ENCODE measurements at regions not wholly inside any gene's neighbourhood (a gene's known extent, or its start where the extent isn't known, plus 50 kb on each side); places are given as distances from the start of the nearest gene placed in this dataset.
"Not testable (repeated sequence)": the region's sequence is repeated elsewhere in the genome, so short reads cannot be mapped to it uniquely, and the experiment has no call there.

DNA sequence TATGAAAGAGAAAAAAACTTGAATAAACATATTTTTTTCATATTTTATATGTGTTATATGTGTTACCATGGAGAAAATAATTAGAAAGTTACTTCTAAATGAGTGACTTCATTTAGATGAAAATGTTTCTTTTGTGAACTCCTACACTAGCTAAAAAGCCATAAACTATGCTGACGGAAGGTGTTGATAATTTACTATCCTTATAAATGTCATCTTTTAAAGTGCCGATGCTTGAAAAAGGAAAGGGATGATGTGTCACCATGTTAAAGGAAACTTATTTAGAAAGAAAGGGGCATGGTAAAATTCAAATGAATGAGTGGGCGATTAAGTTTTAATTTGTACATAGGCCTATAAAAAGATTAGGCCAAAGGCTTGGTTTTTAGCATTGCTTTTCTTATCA, 133.8 kb downstream of the SPRY1 start:
- Mint-ChIP-seq H3K4me1 (no peaks in the 10 kb centered on the region), H3K27me3 (no peaks in the 10 kb centered on the region), H3K27ac (no peak overlapping the region), H3K4me3 (no peak overlapping the region), H3K36me3 (ENCODE audit: low read depth) (no peaks in the 10 kb centered on the region), H3K9me3 (no peaks in the 10 kb centered on the region)
- no peak for DNase-seq
- CTCF ChIA-PET, result no interaction called here
- POLR2A ChIA-PET, result no interaction called here

DNA sequence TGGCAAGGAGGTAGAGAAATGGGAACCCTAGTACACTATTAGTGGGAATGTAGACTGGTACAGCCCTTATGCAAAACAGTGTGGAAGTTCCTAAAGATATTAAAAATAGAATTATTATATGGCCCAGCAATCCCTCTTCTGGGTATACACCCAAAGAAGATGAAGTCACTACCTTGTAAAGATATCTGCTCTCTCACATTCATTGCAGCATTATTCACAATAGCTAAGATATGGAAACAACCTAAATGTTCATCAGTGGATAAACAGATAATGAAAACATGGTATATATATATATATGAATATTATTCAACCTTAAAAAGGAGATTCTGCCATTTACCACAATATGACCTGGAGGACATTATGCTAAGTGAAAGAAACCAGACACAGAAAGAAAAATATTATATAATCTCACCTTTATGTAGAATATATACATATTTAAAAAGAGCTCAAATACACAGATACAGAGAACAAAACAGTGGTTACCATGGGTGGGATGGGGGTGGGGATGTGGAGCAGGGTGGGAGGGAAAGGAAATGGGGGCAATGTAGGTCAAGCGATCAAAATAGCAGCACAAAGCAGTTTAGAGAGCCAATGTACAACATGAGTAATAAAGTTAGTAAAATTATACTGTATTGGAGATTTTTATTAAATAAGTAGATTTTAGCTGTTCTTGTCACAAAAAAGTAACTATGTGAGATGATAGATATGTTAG, 138.6 kb downstream of the SPRY1 start:
- no peak overlapping the region for H3K27ac Mint-ChIP-seq
- CTCF ChIA-PET, result no interaction called here
- H3K9me3 Mint-ChIP-seq, result peaks cover 10% of the 10 kb centered on the region
- H3K36me3 Mint-ChIP-seq (ENCODE audit: low read depth), result no peaks in the 10 kb centered on the region
- DNase-seq, result no peak
- no peak overlapping the region for H3K4me3 Mint-ChIP-seq
- POLR2A ChIA-PET, result no interaction called here
- H3K4me1 Mint-ChIP-seq, result no peaks in the 10 kb centered on the region
- no peaks in the 10 kb centered on the region for H3K27me3 Mint-ChIP-seq

DNA sequence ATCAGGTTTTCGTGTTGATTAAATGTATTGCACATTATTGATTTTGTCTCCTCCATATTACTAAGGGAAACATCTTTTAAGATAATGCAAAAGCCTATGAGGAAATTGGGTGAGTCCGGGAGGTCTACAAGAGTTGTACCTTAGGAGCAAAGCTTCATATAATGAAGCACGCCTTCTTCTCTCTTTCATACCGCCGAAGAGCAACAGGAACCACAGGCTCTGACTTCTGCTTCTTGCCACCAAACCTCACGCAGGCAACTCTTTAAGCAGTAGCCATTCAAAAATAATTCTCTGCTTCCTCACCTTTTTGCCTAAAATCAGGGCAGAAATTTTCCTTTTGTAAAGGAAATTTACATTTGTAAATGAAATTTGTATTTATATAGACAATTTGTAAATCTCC, 139.6 kb downstream of the SPRY1 start:
- H3K36me3 Mint-ChIP-seq (ENCODE audit: low read depth), result no peaks in the 10 kb centered on the region
- CTCF ChIA-PET, result no interaction called here
- no peak overlapping the region for H3K4me3 Mint-ChIP-seq
- POLR2A ChIA-PET, result no interaction called here
- no peaks in the 10 kb centered on the region for H3K27me3 Mint-ChIP-seq
- DNase-seq, result no peak
- no peak overlapping the region for H3K27ac Mint-ChIP-seq
- no peaks in the 10 kb centered on the region for H3K4me1 Mint-ChIP-seq
- peaks cover 10% of the 10 kb centered on the region for H3K9me3 Mint-ChIP-seq

DNA sequence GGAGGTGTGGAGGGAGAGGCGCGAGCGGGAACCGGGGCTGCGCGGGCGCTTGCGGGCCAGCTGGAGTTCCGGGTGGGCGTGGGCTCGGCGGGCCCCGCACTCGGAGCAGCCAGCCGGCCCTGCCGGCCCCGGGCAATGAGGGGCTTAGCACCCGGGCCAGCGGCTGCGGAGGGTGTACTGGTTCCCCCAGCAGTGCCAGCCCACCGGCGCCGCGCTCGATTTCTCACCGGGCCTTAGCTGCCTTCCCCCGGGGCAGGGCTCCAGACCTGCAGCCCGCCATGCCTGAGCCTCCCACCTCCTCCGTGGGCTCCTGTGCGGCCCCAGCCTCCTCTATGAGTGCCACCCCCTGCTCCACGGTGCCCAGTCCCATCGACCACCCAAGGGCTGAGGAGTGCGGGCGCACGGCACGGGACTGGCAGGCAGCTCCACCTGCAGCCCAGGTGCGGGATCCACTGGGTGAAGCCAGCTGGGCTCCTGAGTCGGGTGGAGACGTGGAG, 141.4 kb downstream of the SPRY1 start:
- H3K27me3 Mint-ChIP-seq; H3K36me3 Mint-ChIP-seq (ENCODE audit: low read depth); CTCF ChIA-PET: not testable (repeated sequence)

DNA sequence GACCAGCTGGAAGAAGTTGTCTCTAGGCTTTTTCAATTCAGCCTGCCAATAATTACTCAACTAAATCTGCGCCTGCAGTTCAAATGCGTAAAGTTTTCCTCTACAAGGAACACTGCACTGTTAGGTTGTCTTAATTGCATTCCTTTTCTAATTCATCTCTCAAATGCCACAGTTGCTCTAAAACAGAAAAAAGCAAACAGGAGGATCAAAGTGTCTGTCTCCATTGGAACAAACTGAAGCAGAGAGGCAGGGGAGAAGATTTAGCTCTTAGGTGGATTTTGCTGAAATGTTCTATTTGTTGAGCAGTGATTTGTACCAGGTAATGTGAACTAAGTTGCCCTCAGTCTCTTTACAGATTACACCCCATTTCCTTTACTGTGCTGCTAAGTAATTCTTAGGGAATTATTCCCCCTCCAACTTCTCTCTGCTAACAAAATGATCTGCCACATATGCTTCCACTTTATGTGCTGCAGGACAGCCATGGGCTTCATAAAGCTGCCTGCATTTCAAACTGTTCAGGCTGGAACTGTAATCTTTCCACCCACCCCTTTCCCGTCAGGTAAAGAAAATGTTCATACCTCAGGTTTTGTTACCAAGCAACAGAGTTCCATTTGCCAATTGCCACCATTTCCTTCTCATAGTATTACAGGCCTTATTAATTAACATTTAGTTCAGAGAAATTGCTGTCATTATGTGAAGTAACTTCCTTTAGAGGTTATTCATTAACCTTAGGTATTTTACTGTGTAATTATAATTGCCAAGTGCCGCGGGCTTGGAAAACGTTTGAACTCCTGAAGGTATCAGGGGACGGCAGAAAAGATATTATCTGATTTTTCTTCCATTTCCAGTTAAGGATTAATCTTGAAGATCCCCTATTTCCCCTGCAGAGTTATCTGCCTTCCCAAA, 149.3 kb downstream of the SPRY1 start:
- Mint-ChIP-seq H3K27ac (no peak overlapping the region), H3K4me3 (no peak overlapping the region), H3K36me3 (ENCODE audit: low read depth) (peaks cover 2% of the 10 kb centered on the region), H3K4me1 (no peaks in the 10 kb centered on the region), H3K9me3 (peaks cover 5% of the 10 kb centered on the region), H3K27me3 (no peaks in the 10 kb centered on the region)
- no peak for DNase-seq
- CTCF ChIA-PET, result no interaction called here
- POLR2A ChIA-PET, result no interaction called here

More for the DNA sequence above, 141.4 kb downstream of the SPRY1 start:
- H3K4me3 Mint-ChIP-seq, H3K9me3 Mint-ChIP-seq, POLR2A ChIA-PET, H3K27ac Mint-ChIP-seq, DNase-seq, H3K4me1 Mint-ChIP-seq: not testable (repeated sequence)

DNA sequence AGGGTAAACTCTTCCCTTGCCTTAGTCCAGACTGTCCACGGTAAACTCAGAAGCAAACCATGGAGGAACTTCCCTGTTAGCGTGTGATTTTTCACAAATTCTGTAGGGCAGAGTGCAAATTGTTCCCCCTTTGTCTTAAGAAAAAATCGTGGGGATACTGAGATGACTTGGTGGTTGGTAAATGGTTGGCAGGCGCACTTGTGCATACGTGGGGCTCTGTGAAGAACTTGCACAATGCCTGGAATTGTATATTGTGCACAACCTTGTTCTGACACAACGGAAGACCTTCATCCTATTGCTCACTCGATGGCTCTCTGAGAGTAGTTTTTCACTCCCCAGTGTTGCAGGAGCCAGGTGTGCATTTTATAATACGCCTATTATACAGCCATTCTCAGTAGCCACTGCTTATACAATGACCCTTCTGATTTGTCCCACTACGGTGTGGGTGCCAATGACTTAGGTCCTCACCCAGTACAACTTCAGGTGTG, 150.0 kb downstream of the SPRY1 start:
- no peaks in the 10 kb centered on the region for H3K4me1 Mint-ChIP-seq
- peaks cover 2% of the 10 kb centered on the region for H3K36me3 Mint-ChIP-seq (ENCODE audit: low read depth)
- ChIA-PET CTCF (no interaction called here), POLR2A (no interaction called here)
- H3K27me3 Mint-ChIP-seq, result no peaks in the 10 kb centered on the region
- no peak overlapping the region for H3K27ac Mint-ChIP-seq
- DNase-seq, result no peak
- H3K9me3 Mint-ChIP-seq, result peaks cover 5% of the 10 kb centered on the region
- no peak overlapping the region for H3K4me3 Mint-ChIP-seq

DNA sequence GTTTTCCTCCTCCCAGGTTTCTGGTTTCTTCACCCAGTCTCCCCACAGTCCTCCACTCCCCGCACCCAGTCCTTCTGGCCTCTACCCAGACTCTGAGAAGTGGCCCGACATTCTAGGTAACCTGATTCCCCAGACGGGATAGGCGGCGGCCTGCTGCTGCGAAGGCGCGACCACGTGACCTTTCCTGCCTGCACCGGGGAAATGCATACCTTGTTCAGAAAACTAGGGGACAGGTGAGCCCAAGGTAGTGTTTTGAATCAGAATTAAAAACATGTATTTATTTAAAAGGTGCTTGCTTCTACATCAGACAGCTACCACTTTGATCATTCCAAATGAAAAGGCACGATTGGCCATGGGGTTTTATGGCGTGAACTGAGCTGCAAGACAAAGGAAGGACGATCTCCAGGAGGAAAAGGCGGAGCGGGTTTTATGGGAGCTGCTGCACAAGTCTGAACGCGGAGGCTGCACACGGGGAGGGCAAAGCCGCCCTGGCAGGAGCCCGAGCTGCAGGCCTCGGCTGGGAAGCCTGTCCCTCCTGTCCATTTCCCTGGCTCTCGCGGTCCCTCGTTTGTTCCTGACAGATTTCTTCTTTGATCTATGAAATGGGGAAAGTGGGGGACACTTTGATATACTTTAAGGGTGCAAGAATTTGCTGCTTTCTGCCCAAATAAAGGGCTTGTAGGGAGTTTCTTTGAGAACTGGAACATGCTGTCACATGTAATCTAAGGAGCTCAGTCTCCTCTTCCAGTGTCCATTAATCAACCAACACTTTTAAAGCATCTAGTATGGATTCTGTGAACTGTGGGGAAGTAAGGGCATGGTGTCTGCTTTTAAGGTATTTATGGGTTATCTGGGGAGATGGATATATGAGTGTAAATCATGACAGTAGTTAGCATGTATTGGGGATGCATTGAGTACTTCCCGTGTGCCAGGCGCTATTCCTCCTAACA, 150.9 kb downstream of the SPRY1 start:
- Mint-ChIP-seq H3K9me3 (peaks cover 5% of the 10 kb centered on the region), H3K27me3 (no peaks in the 10 kb centered on the region), H3K4me3 (no peak overlapping the region), H3K27ac (no peak overlapping the region), H3K36me3 (ENCODE audit: low read depth) (peaks cover 2% of the 10 kb centered on the region), H3K4me1 (no peaks in the 10 kb centered on the region)
- no peak for DNase-seq
- ChIA-PET POLR2A (no interaction called here), CTCF (no interaction called here)

DNA sequence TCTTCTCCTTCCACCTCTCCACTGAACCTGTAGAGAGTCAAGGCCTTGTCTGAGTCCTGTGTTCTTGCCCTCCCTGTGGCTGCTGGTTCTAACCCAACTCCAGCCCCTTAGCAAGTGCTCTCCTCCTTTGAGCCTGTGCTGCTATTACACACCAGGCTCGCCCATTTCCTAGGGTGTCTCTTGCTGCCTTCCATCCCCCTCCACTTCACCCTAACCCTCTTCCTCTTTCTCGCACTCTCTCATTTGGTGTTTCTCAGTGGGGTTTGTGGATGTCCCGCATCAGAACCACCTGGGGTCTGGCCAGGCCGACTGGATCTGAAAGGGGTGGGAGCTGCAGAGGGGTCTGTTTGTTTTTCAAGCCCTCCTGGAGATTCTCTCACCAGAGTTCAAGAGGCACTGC, 156.7 kb downstream of the SPRY1 start:
- Mint-ChIP-seq H3K4me3 (no peak overlapping the region), H3K27ac (no peak overlapping the region), H3K4me1 (no peaks in the 10 kb centered on the region), H3K9me3 (peaks cover 5% of the 10 kb centered on the region), H3K36me3 (ENCODE audit: low read depth) (peaks cover 2% of the 10 kb centered on the region), H3K27me3 (no peaks in the 10 kb centered on the region)
- DNase-seq, result no peak
- POLR2A ChIA-PET, result no interaction called here
- CTCF ChIA-PET, result interaction anchor here (0.6 kb wide), 1 partner anchor 143 kb away, joined by 3 read pairs; no protein-coding TSS in a partner anchor

DNA sequence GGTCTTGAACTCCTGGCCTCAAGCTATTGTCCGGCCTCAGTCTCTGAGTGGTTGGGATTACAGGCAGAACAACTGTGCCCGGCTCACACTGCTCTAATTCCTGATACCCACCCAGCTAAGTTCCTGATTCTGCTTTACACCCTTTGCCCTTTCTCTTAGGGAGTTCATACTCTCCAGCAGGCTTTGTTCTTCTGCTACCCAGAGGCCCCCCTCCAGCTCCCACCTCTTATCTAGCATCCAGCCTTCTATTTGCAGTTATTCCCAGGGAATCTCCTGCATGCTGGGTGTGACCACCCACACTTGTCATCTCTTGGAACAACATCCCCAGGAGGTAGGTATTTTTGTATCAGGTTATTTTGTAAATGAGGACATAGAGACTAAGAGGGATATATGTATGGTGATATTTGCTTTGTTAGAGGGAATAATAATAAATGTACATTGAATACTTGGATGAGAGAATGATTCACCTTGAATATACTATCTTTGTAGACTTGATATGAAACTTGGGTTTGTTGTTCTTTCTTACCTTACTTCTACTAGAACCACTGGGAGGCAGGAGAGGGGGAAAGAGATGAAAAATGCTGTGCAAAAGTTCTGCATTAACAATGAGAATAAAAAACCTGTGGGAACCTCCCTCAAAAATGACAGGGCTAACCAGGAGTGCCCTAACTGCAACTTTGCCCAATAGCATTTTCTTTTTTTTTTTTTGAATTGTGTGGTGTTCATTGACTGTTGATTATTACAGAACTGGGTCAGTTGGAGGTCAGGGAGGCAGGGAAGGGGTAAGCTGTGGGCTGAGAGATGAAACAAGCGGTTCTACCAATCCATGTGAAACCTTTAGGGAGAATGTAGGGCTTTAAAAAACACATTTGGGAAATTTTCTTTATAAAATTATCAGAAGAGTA, 157.4 kb downstream of the SPRY1 start:
- H3K27ac Mint-ChIP-seq, result no peak overlapping the region
- H3K4me1 Mint-ChIP-seq, result no peaks in the 10 kb centered on the region
- CTCF ChIA-PET, result interaction anchor here (0.6 to 1.7 kb wide), 2 partner anchors 10 to 144 kb away, joined by 3 to 6 read pairs; no protein-coding TSS in a partner anchor
- POLR2A ChIA-PET, result no interaction called here
- no peak for DNase-seq
- H3K27me3 Mint-ChIP-seq, result peaks cover under 1% of the 10 kb centered on the region
- no peak overlapping the region for H3K4me3 Mint-ChIP-seq
- peaks cover 5% of the 10 kb centered on the region for H3K9me3 Mint-ChIP-seq
- peaks cover 2% of the 10 kb centered on the region for H3K36me3 Mint-ChIP-seq (ENCODE audit: low read depth)

DNA sequence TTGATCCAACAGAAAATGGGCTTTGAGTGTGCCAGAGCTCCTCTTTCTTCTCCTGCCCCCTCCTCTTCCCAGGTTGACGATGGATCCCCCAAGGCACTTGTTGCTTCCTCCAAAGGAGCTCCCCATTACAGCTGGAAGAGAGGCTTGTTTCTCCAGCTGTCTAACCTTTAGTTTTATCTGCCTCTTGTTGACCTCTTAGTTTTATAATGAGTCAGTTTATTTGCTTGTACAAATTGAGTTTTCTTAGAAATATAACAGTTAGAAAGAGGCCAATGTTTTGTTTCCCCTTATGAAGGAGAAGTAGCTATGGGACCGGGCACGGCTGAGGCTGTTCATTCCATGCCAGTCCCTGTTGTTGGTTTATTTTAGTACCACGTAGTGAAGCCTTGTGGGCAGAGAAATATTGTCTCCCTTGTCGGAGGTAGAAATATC, 158.2 kb downstream of the SPRY1 start:
- Mint-ChIP-seq H3K4me3 (no peak overlapping the region), H3K27me3 (peaks cover 2% of the 10 kb centered on the region), H3K27ac (no peak overlapping the region), H3K9me3 (peaks cover under 1% of the 10 kb centered on the region), H3K36me3 (ENCODE audit: low read depth) (peaks cover under 1% of the 10 kb centered on the region), H3K4me1 (no peaks in the 10 kb centered on the region)
- CTCF ChIA-PET, result interaction anchor here (1.7 kb wide), 1 partner anchor 9 kb away, joined by 6 read pairs; no protein-coding TSS in a partner anchor
- POLR2A ChIA-PET, result no interaction called here
- no peak for DNase-seq

DNA sequence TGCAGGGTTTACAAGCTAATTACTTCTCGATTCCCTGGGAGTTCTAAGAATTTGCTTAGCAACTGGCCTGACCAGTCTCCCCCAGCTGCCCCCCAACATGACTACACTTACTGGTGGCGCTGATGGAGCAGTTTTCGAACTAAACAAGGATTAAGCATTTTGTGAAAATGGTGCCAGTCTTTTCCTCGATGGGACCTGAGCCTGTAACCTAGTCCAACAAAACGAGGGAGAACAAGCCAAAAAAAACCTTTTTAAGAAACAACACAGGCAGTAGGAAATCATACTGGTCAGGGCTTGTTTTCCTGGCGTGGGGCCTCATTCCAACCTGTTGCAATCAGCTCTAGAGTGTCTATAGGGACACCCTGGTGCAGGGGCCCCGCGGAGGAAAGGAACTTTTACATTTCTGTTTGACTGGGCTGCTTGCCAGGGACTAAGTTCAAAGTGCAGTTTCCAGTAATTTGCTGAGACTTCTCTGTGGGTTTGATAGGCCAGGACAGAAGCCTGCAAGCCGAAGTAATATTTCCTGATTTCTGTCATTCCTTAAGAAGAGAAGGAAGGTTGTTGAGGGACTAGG, 158.7 kb downstream of the SPRY1 start:
- Mint-ChIP-seq H3K9me3 (no peaks in the 10 kb centered on the region), H3K27me3 (peaks cover 5% of the 10 kb centered on the region), H3K4me1 (no peaks in the 10 kb centered on the region), H3K36me3 (ENCODE audit: low read depth) (no peaks in the 10 kb centered on the region), H3K27ac (no peak overlapping the region), H3K4me3 (no peak overlapping the region)
- no peak for DNase-seq
- POLR2A ChIA-PET, result no interaction called here
- CTCF ChIA-PET, result interaction anchor here (1.7 kb wide), 1 partner anchor 9 kb away, joined by 6 read pairs; no protein-coding TSS in a partner anchor
